ENCODE measurements at regions not wholly inside any gene's neighbourhood (a gene's known extent, or its start where the extent isn't known, plus 50 kb on each side); places are given as distances from the start of the nearest gene placed in this dataset.
"Not testable (repeated sequence)": the region's sequence is repeated elsewhere in the genome, so short reads cannot be mapped to it uniquely, and the experiment has no call there.

DNA sequence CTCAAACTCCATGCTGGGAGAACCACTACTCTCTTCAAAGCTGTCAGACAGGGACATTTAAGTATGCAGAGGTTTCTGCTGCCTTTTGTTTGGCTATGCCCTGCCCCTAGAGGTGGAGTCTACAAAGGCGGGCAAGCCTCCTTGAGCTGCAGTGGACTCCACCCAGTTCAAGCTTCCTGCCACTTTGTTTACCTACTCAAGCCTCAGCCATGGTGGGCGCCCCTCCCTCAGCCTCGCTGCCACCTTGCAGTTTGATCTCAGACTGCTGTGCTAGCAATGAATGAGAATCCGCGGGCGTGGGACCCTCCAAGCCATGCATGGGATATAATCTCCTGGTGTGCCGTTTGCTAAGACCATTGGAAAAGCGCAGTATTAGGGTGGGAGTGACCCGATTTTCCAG is 230.0 kb downstream of the TMA16 start:
- TF ChIP-seq, protein P1, sequence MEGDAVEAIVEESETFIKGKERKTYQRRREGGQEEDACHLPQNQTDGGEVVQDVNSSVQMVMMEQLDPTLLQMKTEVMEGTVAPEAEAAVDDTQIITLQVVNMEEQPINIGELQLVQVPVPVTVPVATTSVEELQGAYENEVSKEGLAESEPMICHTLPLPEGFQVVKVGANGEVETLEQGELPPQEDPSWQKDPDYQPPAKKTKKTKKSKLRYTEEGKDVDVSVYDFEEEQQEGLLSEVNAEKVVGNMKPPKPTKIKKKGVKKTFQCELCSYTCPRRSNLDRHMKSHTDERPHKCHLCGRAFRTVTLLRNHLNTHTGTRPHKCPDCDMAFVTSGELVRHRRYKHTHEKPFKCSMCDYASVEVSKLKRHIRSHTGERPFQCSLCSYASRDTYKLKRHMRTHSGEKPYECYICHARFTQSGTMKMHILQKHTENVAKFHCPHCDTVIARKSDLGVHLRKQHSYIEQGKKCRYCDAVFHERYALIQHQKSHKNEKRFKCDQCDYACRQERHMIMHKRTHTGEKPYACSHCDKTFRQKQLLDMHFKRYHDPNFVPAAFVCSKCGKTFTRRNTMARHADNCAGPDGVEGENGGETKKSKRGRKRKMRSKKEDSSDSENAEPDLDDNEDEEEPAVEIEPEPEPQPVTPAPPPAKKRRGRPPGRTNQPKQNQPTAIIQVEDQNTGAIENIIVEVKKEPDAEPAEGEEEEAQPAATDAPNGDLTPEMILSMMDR (IDR thresholded peaks at IDR 0.05): not testable (repeated sequence)
- TF ChIP-seq POLR2A (IDR thresholded peaks at IDR 0.05): not testable (repeated sequence)
